Endodermal cell (in vitro differentiated cells): ENCODE measurements at regions not wholly inside any gene's neighbourhood (a gene's known extent, or its start where the extent isn't known, plus 50 kb on each side); places are given as distances from the start of the nearest gene placed in this dataset.

Experiments used
- DNase-seq: peaks from one replicate; pipeline ENCODE4 v3.0.0-alpha.2; 2017
- H3K27ac ChIP-seq: 2 replicates; pipeline ENCODE4 v1.5.1; 2013; ENCODE audit warnings: mild to moderate bottlenecking, low read depth, low read length, moderate library complexity
- H3K27me3 ChIP-seq: 2 replicates; pipeline ENCODE4 v1.6.1; 2013; ENCODE audit warnings: mild to moderate bottlenecking, low read length, moderate library complexity; ENCODE audit not compliant: insufficient read depth, control insufficient read depth, poor library complexity, severe bottlenecking
- H3K36me3 ChIP-seq: 2 replicates; pipeline ENCODE4 v1.7.0; 2013; ENCODE audit warnings: mild to moderate bottlenecking, low read length, moderate library complexity; ENCODE audit not compliant: control insufficient read depth, insufficient read depth
- H3K4me1 ChIP-seq: one replicate; pipeline ENCODE4 v1.7.0; 2013; ENCODE audit warnings: low read length; ENCODE audit not compliant: control insufficient read depth, insufficient read depth
- H3K4me3 ChIP-seq: 2 replicates; pipeline ENCODE4 v1.5.1; 2013; ENCODE audit warnings: mild to moderate bottlenecking, low read length, moderate library complexity
- H3K9ac ChIP-seq: 2 replicates; pipeline ENCODE4 v1.6.1; 2013; ENCODE audit warnings: mild to moderate bottlenecking, low read length, moderate library complexity; ENCODE audit not compliant: poor library complexity, severe bottlenecking; ENCODE audit errors: extremely low read depth
- H3K9me3 ChIP-seq: 2 replicates; pipeline ENCODE4 v1.6.1; 2013; ENCODE audit warnings: mild to moderate bottlenecking, low read length, moderate library complexity; ENCODE audit not compliant: control insufficient read depth
- H3K27ac Mint-ChIP-seq: 2 replicates; pipeline ENCODE4 v1.8.0; 2020; ENCODE audit warnings: mixed read lengths
- H3K27me3 Mint-ChIP-seq: 2 replicates; pipeline ENCODE4 v1.8.0; 2021; ENCODE audit warnings: mild to moderate bottlenecking, mixed read lengths; ENCODE audit not compliant: insufficient read depth
- H3K36me3 Mint-ChIP-seq: 2 replicates; pipeline ENCODE4 v1.8.0; 2020; ENCODE audit warnings: low read depth, mixed read lengths
- H3K4me1 Mint-ChIP-seq: 2 replicates; pipeline ENCODE4 v1.8.0; 2020; ENCODE audit warnings: mixed read lengths
- H3K4me3 Mint-ChIP-seq: 2 replicates; pipeline ENCODE4 v1.8.0; 2020; ENCODE audit warnings: mild to moderate bottlenecking, moderate library complexity, mixed read lengths
- H3K9me3 Mint-ChIP-seq: 2 replicates; pipeline ENCODE4 v1.8.0; 2020; ENCODE audit warnings: mild to moderate bottlenecking, mixed read lengths
- WGBS, 2 experiments: methylation state at CpG; one replicate each; pipeline versions ENCODE4 v1.1.5 to v1.1.7; 2013; ENCODE audit warnings: missing lambda C conversion rate in 2 of 2, mixed read lengths in 1 of 2; ENCODE audit not compliant: insufficient coverage in 1 of 2, insufficient read length in 1 of 2; 5-methylcytosine and 5-hydroxymethylcytosine counted together
- TF ChIP-seq, protein P1 (sequence below): fragments of 200-600 bp; sonication (generic); conservative IDR thresholded peaks from 2 replicates; pipeline ENCODE4 v1.5.0; 2021; ENCODE audit warnings: antibody characterized with exemption, mild to moderate bottlenecking

DNA sequence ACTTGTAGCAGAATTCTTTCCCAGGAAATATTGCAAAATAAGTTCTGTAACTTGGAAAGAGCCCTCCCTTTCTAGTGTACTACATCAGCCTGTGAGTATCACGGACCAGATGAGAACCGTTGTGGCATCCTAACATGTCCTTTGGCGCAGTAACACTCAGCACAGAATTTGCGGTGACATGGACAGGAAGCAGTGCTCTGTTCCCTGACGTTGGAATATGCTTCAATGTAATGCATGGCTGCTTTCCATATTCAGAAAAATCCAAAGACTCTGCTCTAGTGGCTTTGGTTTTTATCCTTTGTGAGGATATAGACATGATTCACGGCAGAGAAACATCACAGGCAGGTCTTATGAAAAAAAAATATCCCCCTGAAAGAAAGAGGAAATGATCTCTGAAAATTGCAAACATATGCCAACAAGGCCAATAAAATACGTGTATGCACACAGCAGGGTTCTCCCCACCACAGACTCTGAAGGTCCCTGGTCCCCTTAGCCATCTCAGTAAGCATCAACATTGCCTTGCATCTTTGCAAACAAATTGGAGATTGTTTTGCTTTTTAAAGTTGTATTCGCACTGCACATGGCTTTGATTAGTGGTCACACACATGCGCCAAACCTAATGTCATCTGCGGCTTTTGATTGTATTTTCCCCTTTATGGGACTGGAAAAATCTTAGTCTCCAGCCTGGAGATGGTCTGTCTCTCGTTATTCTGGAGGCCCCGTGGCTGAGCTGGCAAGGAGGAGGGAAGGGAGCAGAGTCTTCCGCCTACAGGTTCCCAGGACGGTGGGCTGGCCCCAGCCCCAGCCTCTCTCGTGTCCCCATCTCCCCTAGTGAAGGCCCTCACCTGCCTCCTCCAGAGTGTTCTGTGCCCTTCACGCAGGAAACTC lies 122.9 kb downstream of the COPS8 start:
- Histone ChIP-seq H3K9me3 (peaks cover 14% of the 10 kb centered on the region), H3K4me3 (no peak overlapping the region), H3K27ac (no peak overlapping the region), H3K27me3 (no peaks in the 10 kb centered on the region), H3K4me1 (no peaks in the 10 kb centered on the region), H3K9ac (no peak overlapping the region), H3K36me3 (no peaks in the 10 kb centered on the region)
- no peak for DNase-seq
- Mint-ChIP-seq H3K4me3 (no peak overlapping the region), H3K4me1 (peaks cover 9% of the 10 kb centered on the region), H3K27ac (no peak overlapping the region), H3K9me3 (no peaks in the 10 kb centered on the region), H3K36me3 (no peaks in the 10 kb centered on the region), H3K27me3 (no peaks in the 10 kb centered on the region)
- WGBS, 2 experiments: 89 to 91% methylated on average over 11 to 16 of the region's 16 CpGs
- TF ChIP-seq, protein P1, sequence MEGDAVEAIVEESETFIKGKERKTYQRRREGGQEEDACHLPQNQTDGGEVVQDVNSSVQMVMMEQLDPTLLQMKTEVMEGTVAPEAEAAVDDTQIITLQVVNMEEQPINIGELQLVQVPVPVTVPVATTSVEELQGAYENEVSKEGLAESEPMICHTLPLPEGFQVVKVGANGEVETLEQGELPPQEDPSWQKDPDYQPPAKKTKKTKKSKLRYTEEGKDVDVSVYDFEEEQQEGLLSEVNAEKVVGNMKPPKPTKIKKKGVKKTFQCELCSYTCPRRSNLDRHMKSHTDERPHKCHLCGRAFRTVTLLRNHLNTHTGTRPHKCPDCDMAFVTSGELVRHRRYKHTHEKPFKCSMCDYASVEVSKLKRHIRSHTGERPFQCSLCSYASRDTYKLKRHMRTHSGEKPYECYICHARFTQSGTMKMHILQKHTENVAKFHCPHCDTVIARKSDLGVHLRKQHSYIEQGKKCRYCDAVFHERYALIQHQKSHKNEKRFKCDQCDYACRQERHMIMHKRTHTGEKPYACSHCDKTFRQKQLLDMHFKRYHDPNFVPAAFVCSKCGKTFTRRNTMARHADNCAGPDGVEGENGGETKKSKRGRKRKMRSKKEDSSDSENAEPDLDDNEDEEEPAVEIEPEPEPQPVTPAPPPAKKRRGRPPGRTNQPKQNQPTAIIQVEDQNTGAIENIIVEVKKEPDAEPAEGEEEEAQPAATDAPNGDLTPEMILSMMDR: no peak

DNA sequence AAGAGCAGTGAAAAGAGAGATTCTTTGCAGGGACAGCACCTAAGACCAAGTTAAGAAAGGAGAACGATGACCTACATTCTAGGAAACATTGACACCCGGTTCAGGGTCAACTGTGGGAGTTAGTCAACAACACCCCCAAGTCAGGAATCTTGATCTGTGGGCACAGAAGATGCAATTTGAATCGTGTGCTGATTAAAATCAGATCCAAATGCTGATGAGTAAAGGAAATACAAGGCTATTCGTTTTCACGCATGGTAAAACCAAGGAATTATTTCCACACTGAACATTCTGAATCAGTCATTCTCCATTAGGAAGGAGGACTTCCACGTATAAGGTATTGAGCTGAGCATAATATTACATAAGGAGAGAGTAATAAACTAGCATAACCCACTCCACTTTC lies 124.2 kb downstream of the COPS8 start:
- Histone ChIP-seq H3K4me1 (no peaks in the 10 kb centered on the region), H3K9ac (no peak overlapping the region), H3K27me3 (no peaks in the 10 kb centered on the region), H3K9me3 (peaks cover 14% of the 10 kb centered on the region), H3K27ac (no peak overlapping the region), H3K4me3 (no peak overlapping the region), H3K36me3 (no peaks in the 10 kb centered on the region)
- no peak for DNase-seq
- TF ChIP-seq, protein P1: no peak
- peaks cover 6% of the 10 kb centered on the region for H3K4me1 Mint-ChIP-seq
- H3K36me3 Mint-ChIP-seq: no peaks in the 10 kb centered on the region
- H3K27ac Mint-ChIP-seq: no peak overlapping the region
- H3K4me3 Mint-ChIP-seq: no peak overlapping the region
- no peaks in the 10 kb centered on the region for H3K27me3 Mint-ChIP-seq
- 94% methylated on average over 5 of the region's 6 CpGs for WGBS, 2 experiments
- no peaks in the 10 kb centered on the region for H3K9me3 Mint-ChIP-seq

GRCh38 chr2:237210297-237210696 lies 124.6 kb downstream of the COPS8 start:
- Histone ChIP-seq H3K4me3 (no peak overlapping the region), H3K9me3 (peaks cover 14% of the 10 kb centered on the region), H3K27me3 (no peaks in the 10 kb centered on the region), H3K4me1 (no peaks in the 10 kb centered on the region), H3K36me3 (no peaks in the 10 kb centered on the region), H3K27ac (no peak overlapping the region), H3K9ac (no peak overlapping the region)
- Mint-ChIP-seq H3K27me3 (no peaks in the 10 kb centered on the region), H3K27ac (no peak overlapping the region), H3K36me3 (no peaks in the 10 kb centered on the region), H3K9me3 (no peaks in the 10 kb centered on the region), H3K4me1 (peaks cover 6% of the 10 kb centered on the region), H3K4me3 (no peak overlapping the region)
- DNase-seq: no peak
- WGBS, 2 experiments: 87 to 95% methylated on average over 5 to 7 of the region's 7 CpGs
- TF ChIP-seq, protein P1: no peak
